B cell (primary cell): ENCODE measurements at regions not wholly inside any gene's neighbourhood (a gene's known extent, or its start where the extent isn't known, plus 50 kb on each side); places are given as distances from the start of the nearest gene placed in this dataset.

Experiments
- ATAC-seq: fragments of 200-7000 bp; cut with Tn5 transposase; one replicate; pipeline ENCODE4 v1.10.0; 2021; ENCODE audit warnings: low read depth, mild to moderate bottlenecking, moderate number of reproducible peaks, moderate library complexity
- CTCF ChIA-PET: fragments of 350-600 bp; sonication (Branson Sonifier 250); formaldehyde crosslinking; loops from one replicate; lab custom pipeline; 2021; ENCODE audit warnings: antibody characterized with exemption, inconsistent platforms; lab: Charles Lee
- POLR2A ChIA-PET: fragments of 350-600 bp; sonication (Branson Sonifier 250); formaldehyde crosslinking; loops from one replicate; lab custom pipeline; 2021; ENCODE audit warnings: antibody characterized with exemption; lab: Charles Lee
- DNase-seq: peaks from one replicate; pipeline ENCODE4 v3.0.0; 2013
- H2AFZ ChIP-seq: 2 replicates; pipeline ENCODE4 v1.6.1; 2012; ENCODE audit warnings: mild to moderate bottlenecking, low read depth, low read length; ENCODE audit not compliant: insufficient read depth, poor library complexity, severe bottlenecking
- H3K27ac ChIP-seq, 2 donors: 1 replicate in 1 of 2; 2 replicates in 1 of 2; pipeline ENCODE4 v1.5.1; 2012 to 2013; ENCODE audit warnings: low read length in 2 of 2, mild to moderate bottlenecking in 2 of 2, moderate library complexity in 1 of 2
- H3K27me3 ChIP-seq, 4 experiments: fragments of 200-600 bp in 1 of 4; sonication (generic) in 1 of 4; replicated peaks in 1 of 4; 1 replicate in 2 of 4; 2 replicates in 2 of 4; pipeline versions ENCODE4 v1.6.1 to v1.7.0; 2013 to 2016; ENCODE audit warnings: low read length in 3 of 4, mild to moderate bottlenecking in 2 of 4, mixed read lengths in 1 of 4, moderate library complexity in 1 of 4; ENCODE audit not compliant: insufficient read depth in 4 of 4, control insufficient read depth in 3 of 4; ENCODE audit errors: control extremely low read depth in 1 of 4
- H3K36me3 ChIP-seq, 2 experiments: replicated peaks in 1 of 2; 1 replicate in 1 of 2; 2 replicates in 1 of 2; pipeline versions ENCODE4 v1.6.1 to v1.7.1; 2013; ENCODE audit warnings: low read length in 1 of 2; ENCODE audit not compliant: insufficient read depth in 2 of 2, control insufficient read depth in 1 of 2; ENCODE audit errors: control extremely low read depth in 1 of 2, extremely low read depth in 1 of 2
- H3K4me1 ChIP-seq, 2 donors: fragments of 200-600 bp in 1 of 2; sonication (generic) in 1 of 2; 1 replicate in 1 of 2; 2 replicates in 1 of 2; pipeline versions ENCODE4 v1.5.1 to v1.6.1; 2013 to 2017; ENCODE audit warnings: low read length in 2 of 2; ENCODE audit not compliant: control insufficient read depth in 2 of 2, insufficient read depth in 2 of 2
- H3K4me2 ChIP-seq: replicated peaks from 2 replicates; pipeline ENCODE3; 2012; ENCODE audit warnings: mild to moderate bottlenecking, low read depth, low read length; ENCODE audit not compliant: poor library complexity, severe bottlenecking
- H3K4me3 ChIP-seq, 5 experiments: fragments of 200-600 bp in 1 of 5; sonication (generic) in 1 of 5; 1 replicate in 3 of 5; 2 replicates in 2 of 5; pipeline versions ENCODE4 v1.5.1 to v1.7.0; 2011 to 2016; ENCODE audit warnings: low read length in 4 of 5, mild to moderate bottlenecking in 4 of 5, low read depth in 2 of 5, control low read depth in 1 of 5, moderate library complexity in 1 of 5; ENCODE audit not compliant: insufficient read depth in 1 of 5; ENCODE audit errors: control extremely low read depth in 1 of 5, extremely low read depth in 1 of 5
- H3K79me2 ChIP-seq: fragments of 200-600 bp; sonication (generic); one replicate; pipeline ENCODE4 v1.6.0; 2016; ENCODE audit warnings: low read length; ENCODE audit not compliant: control insufficient read depth, insufficient read depth
- H3K9ac ChIP-seq: fragments of 200-600 bp; sonication (generic); 2 replicates; pipeline ENCODE4 v1.6.1; 2017; ENCODE audit warnings: mild to moderate bottlenecking, low read length, moderate library complexity
- H3K9me3 ChIP-seq, 3 donors: one replicate each; pipeline versions ENCODE4 v1.6.1 to v1.7.1; 2013; ENCODE audit warnings: low read length in 2 of 3; ENCODE audit not compliant: control insufficient read depth in 2 of 3, insufficient read depth in 1 of 3; ENCODE audit errors: control extremely low read depth in 1 of 3
- H4K20me1 ChIP-seq: 2 replicates; pipeline ENCODE4 v1.6.0; 2012; ENCODE audit warnings: mild to moderate bottlenecking, low read length; ENCODE audit not compliant: insufficient read depth, control insufficient read depth, poor library complexity, severe bottlenecking
- H3K27ac Mint-ChIP-seq: one replicate; pipeline ENCODE4 v1.8.0; 2021; ENCODE audit warnings: mixed read lengths
- H3K27me3 Mint-ChIP-seq: one replicate; pipeline ENCODE4 v1.8.0; 2021; ENCODE audit warnings: mixed read lengths
- H3K4me1 Mint-ChIP-seq: one replicate; pipeline ENCODE4 v1.8.0; 2021; ENCODE audit warnings: mixed read lengths
- H3K4me3 Mint-ChIP-seq: one replicate; pipeline ENCODE4 v1.8.0; 2021; ENCODE audit warnings: mixed read lengths
- H3K9me3 Mint-ChIP-seq: one replicate; pipeline ENCODE4 v1.8.0; 2022; ENCODE audit warnings: mixed read lengths; ENCODE audit not compliant: insufficient read depth
- CTCF ChIP-seq: fragments of 200-600 bp; IDR thresholded peaks from one replicate; pipeline ENCODE4 v1.8.0; 2022; ENCODE audit warnings: antibody characterized with exemption, mild to moderate bottlenecking
- EZH2 ChIP-seq: IDR thresholded peaks from 2 replicates; pipeline ENCODE4 v1.6.1; 2012; ENCODE audit warnings: borderline replicate concordance, low read depth, mild to moderate bottlenecking, moderate library complexity, low read length; ENCODE audit not compliant: insufficient read depth, poor library complexity, severe bottlenecking
- WGBS: methylation state at CpG from one replicate; pipeline ENCODE4 v1.1.5; 2013; ENCODE audit warnings: missing lambda C conversion rate; ENCODE audit not compliant: insufficient coverage; 5-methylcytosine and 5-hydroxymethylcytosine counted together
- intact Hi-C: fragments of 100-400 bp; cut with micrococcal nuclease; formaldehyde crosslinking; loops from one replicate; pipeline ENCODE4 v1.10.0; 2022

DNA sequence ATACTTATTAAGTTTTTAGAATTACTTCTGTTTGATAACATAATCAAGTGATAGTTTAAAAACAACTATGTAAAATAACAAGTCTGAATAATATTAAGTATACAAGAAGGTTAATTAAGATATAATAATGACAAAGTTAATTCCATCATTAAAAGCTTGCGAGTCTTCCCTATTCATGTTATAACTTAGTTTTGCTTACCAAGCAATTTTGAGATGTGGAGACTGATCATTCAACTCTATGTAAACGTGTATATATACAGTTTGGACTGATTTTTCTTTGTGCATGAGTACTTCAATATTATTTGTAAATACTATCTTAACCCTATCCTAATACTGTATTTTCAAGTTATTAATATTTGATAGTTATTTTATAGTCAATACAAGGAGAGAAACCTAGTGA is 870.9 kb downstream of the GBE1 start:
- Histone ChIP-seq H3K9ac (no peak overlapping the region), H3K9me3 (no peaks in the 10 kb centered on the region), H3K4me2 (no peak overlapping the region), H3K4me1 (no peaks in the 10 kb centered on the region), H4K20me1 (no peaks in the 10 kb centered on the region), H2AFZ (no peak overlapping the region), H3K4me3 (no peak overlapping the region), H3K27me3 (no peaks in the 10 kb centered on the region), H3K79me2 (no peaks in the 10 kb centered on the region), H3K36me3 (no peaks in the 10 kb centered on the region), H3K27ac (no peak overlapping the region)
- ATAC-seq: no peak
- Mint-ChIP-seq H3K4me1 (no peaks in the 10 kb centered on the region), H3K4me3 (no peak overlapping the region), H3K9me3 (peaks cover 2% of the 10 kb centered on the region), H3K27me3 (no peaks in the 10 kb centered on the region), H3K27ac (no peak overlapping the region)
- DNase-seq: no peak
- intact Hi-C loops: no loop called here
- CTCF ChIA-PET: no interaction called here
- no peak for TF ChIP-seq CTCF
- no peak for TF ChIP-seq EZH2
- POLR2A ChIA-PET: no interaction called here
- no CpG with 5 or more reads among the region's 2 CpGs for WGBS

DNA sequence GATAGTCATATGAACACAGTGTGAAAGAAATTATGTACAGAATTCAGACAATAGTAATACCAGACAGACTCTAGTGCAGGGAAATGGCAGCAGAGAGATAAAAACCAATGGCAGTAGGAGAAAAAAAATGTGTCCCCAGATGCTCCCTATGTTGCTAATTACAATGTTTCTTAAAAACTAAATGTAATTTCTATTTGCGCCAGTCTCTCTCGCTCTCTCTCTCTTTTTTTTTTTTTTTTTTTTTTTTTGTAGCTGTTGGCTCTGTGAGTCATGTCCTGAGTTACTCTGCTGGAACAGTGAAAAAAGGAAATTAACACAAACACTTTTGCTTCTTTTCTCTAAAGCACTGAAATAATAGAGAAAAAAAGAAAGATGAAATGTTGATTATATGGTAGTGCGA is 871.9 kb downstream of the GBE1 start:
- Mint-ChIP-seq H3K9me3 (peaks cover 3% of the 10 kb centered on the region), H3K27ac (no peak overlapping the region), H3K27me3 (no peaks in the 10 kb centered on the region), H3K4me1 (no peaks in the 10 kb centered on the region), H3K4me3 (no peak overlapping the region)
- H3K27me3 ChIP-seq: no peaks in the 10 kb centered on the region
- no peak overlapping the region for H3K4me2 ChIP-seq
- H3K4me3 ChIP-seq: no peak overlapping the region
- no peaks in the 10 kb centered on the region for H3K79me2 ChIP-seq
- H2AFZ ChIP-seq: no peak overlapping the region
- CTCF ChIA-PET: no interaction called here
- H4K20me1 ChIP-seq: no peaks in the 10 kb centered on the region
- ATAC-seq: no peak
- H3K9me3 ChIP-seq: no peaks in the 10 kb centered on the region
- WGBS: no CpG with 5 or more reads among the region's 3 CpGs
- no peak for DNase-seq
- no peak overlapping the region for H3K9ac ChIP-seq
- intact Hi-C loops: no loop called here
- H3K36me3 ChIP-seq: no peaks in the 10 kb centered on the region
- no peak for TF ChIP-seq EZH2
- TF ChIP-seq CTCF: no peak
- no peak overlapping the region for H3K27ac ChIP-seq
- H3K4me1 ChIP-seq: no peaks in the 10 kb centered on the region
- POLR2A ChIA-PET: no interaction called here
